Ishikawa (cell line): ENCODE measurements at regions not wholly inside any gene's neighbourhood (a gene's known extent, or its start where the extent isn't known, plus 50 kb on each side); places are given as distances from the start of the nearest gene placed in this dataset.

Experiments used
- CEBPB ChIP-seq: IDR thresholded peaks from 2 replicates; pipeline ENCODE4 v1.6.1; 2012
- CREB1 ChIP-seq: IDR thresholded peaks from 2 replicates; pipeline ENCODE4 v1.6.1; 2012; ENCODE audit warnings: low read depth
- EGR1 ChIP-seq: IDR thresholded peaks from 2 replicates; pipeline ENCODE4 v1.6.1; 2012
- EP300 ChIP-seq: IDR thresholded peaks from 2 replicates; pipeline ENCODE4 v1.6.1; 2012; ENCODE audit warnings: borderline replicate concordance
- FOXM1 ChIP-seq: IDR thresholded peaks from 2 replicates; pipeline ENCODE4 v1.6.1; 2012; ENCODE audit warnings: low read depth, borderline replicate concordance
- MAX ChIP-seq: IDR thresholded peaks from 2 replicates; pipeline ENCODE4 v1.6.1; 2012
- NFIC ChIP-seq: IDR thresholded peaks from 2 replicates; pipeline ENCODE4 v1.6.1; 2012
- RAD21 ChIP-seq: IDR thresholded peaks from 2 replicates; pipeline ENCODE4 v1.6.1; 2012; ENCODE audit warnings: low read depth
- REST ChIP-seq: IDR thresholded peaks from 2 replicates; pipeline ENCODE4 v1.6.1; 2012; ENCODE audit warnings: low read depth, mild to moderate bottlenecking
- TAF1 ChIP-seq: IDR thresholded peaks from 2 replicates; pipeline ENCODE4 v1.6.1; 2012; ENCODE audit warnings: low read depth, mild to moderate bottlenecking
- TCF12 ChIP-seq: IDR thresholded peaks from 2 replicates; pipeline ENCODE4 v1.6.1; 2012; ENCODE audit warnings: low read depth
- TEAD4 ChIP-seq: IDR thresholded peaks from 2 replicates; pipeline ENCODE4 v1.6.1; 2012
- USF1 ChIP-seq: IDR thresholded peaks from 2 replicates; pipeline ENCODE4 v1.6.1; 2012
- YY1 ChIP-seq: IDR thresholded peaks from 2 replicates; pipeline ENCODE4 v1.6.1; 2012; ENCODE audit warnings: low read depth
- ZBTB7A ChIP-seq: IDR thresholded peaks from 2 replicates; pipeline ENCODE4 v1.6.1; 2012; ENCODE audit warnings: low read depth

GRCh38 chr9:117549444-117549843 lies 134.6 kb upstream of the ASTN2 start:
- TF ChIP-seq MAX (no peak), TCF12 (no peak), YY1 (no peak), NFIC (no peak), ZBTB7A (no peak), RAD21 (no peak), REST (no peak)

GRCh38 chr9:117548556-117548955 lies 133.7 kb upstream of the ASTN2 start:
- TF ChIP-seq NFIC (no peak), CREB1 (no peak), TCF12 (no peak), MAX (no peak), TAF1 (no peak), EP300 (no peak)

- no peak for TF ChIP-seq USF1
These were observed 133.0 kb upstream of the ASTN2 start for GRCh38 chr9:117547904-117548303.

GRCh38 chr9:117546894-117547678 lies 132.2 kb upstream of the ASTN2 start:
- no peak for TF ChIP-seq EP300
- TF ChIP-seq NFIC, result no peak
- no peak for TF ChIP-seq CREB1
- no peak for TF ChIP-seq TCF12
- TF ChIP-seq USF1, result no peak
- TF ChIP-seq EGR1, result no peak
- TF ChIP-seq TEAD4, result no peak
- TF ChIP-seq REST, result no peak
- TF ChIP-seq CEBPB, result no peak
- no peak for TF ChIP-seq ZBTB7A
- TF ChIP-seq FOXM1, result no peak
- no peak for TF ChIP-seq YY1
- TF ChIP-seq TAF1, result no peak
- no peak for TF ChIP-seq RAD21
- TF ChIP-seq MAX, result no peak

- TF ChIP-seq ZBTB7A (no peak), NFIC (no peak), EGR1 (no peak)
These were observed 131.0 kb upstream of the ASTN2 start for GRCh38 chr9:117545846-117546245.

GRCh38 chr9:117543089-117543488 lies 128.2 kb upstream of the ASTN2 start:
- TF ChIP-seq RAD21, result no peak
- TF ChIP-seq ZBTB7A, result no peak
- TF ChIP-seq FOXM1, result no peak
- no peak for TF ChIP-seq CEBPB
- TF ChIP-seq NFIC, result no peak
- no peak for TF ChIP-seq TEAD4
- no peak for TF ChIP-seq USF1
- no peak for TF ChIP-seq YY1
- TF ChIP-seq MAX, result no peak
- no peak for TF ChIP-seq TCF12
